K562 (cell line): ENCODE measurements at regions not wholly inside any gene's neighbourhood (a gene's known extent, or its start where the extent isn't known, plus 50 kb on each side); places are given as distances from the start of the nearest gene placed in this dataset.

Experiments
- ATAC-seq: fragments of 200-7000 bp; cut with Tn5 transposase; 3 replicates; pipeline ENCODE4 v1.9.1; 2020; ENCODE audit warnings: moderate library complexity
- BruUV-seq: library from RNA; stranded (reverse); fragments of 400-500 nt; replicated peaks from 2 replicates; lab custom pipeline; 2021; lab: Mats Ljungman, UMichigan
- CTCF ChIA-PET: fragments of 300-600 bp; formaldehyde crosslinking; extraction: SDS; loops from one replicate; lab custom pipeline; 2021; ENCODE audit warnings: low intra/inter-chr PET ratio; lab: Yijun Ruan, JAX
- POLR2A ChIA-PET: fragments of 300-600, 350-650 bp; sonication (Branson Sonifier 250); formaldehyde crosslinking; extraction: SDS; loops from one replicate; lab custom pipeline; 2021; ENCODE audit warnings: antibody characterized with exemption, inconsistent platforms; lab: Yijun Ruan, JAX
- DNase-seq, 4 experiments: peaks; one replicate each; pipeline versions ENCODE4 v3.0.0 to v3.0.0-alpha.2; 2011 to 2018; ENCODE audit warnings: low spot score in 3 of 4, mixed read lengths in 3 of 4; ENCODE audit errors: extremely low read depth in 1 of 4
- FAIRE-seq: peaks from 2 replicates; lab custom pipeline; 2011; peaks lifted over from hg19 to GRCh38; lab: Jason Lieb, UNC
- H2AFZ ChIP-seq: 2 replicates; pipeline ENCODE4 v1.6.0; 2011; ENCODE audit warnings: low read depth, low read length, control low read depth, inconsistent platforms
- H3K27ac ChIP-seq: fragments of 200-600 bp; 3 replicates; pipeline ENCODE4 v1.8.0; 2011; ENCODE audit warnings: low read depth, mild to moderate bottlenecking, control low read depth, inconsistent platforms, low read length, moderate library complexity, mixed read lengths; ENCODE audit errors: extremely low read depth
- H3K27me3 ChIP-seq, 2 experiments: fragments of 300-600 bp in 1 of 2; 2 replicates in 1 of 2; 3 replicates in 1 of 2; pipeline versions ENCODE4 v1.6.0 to v1.8.0; 2011; ENCODE audit warnings: inconsistent platforms in 2 of 2, low read length in 2 of 2, mild to moderate bottlenecking in 1 of 2, mixed read lengths in 1 of 2, moderate library complexity in 1 of 2; ENCODE audit not compliant: control insufficient read depth in 2 of 2, insufficient read depth in 2 of 2
- H3K36me3 ChIP-seq: fragments of 300-600 bp; 3 replicates; pipeline ENCODE4 v1.8.0; 2011; ENCODE audit warnings: mild to moderate bottlenecking, low read length, inconsistent platforms; ENCODE audit not compliant: control insufficient read depth, insufficient read depth
- H3K4me1 ChIP-seq, 2 experiments: fragments of 200-600 bp in 1 of 2; replicated peaks in 1 of 2; 2 replicates in 1 of 2; 3 replicates in 1 of 2; pipeline versions ENCODE4 v1.5.1 to v1.8.0; 2011; ENCODE audit warnings: inconsistent platforms in 2 of 2, low read length in 2 of 2, mild to moderate bottlenecking in 1 of 2, mixed read lengths in 1 of 2, moderate library complexity in 1 of 2; ENCODE audit not compliant: control insufficient read depth in 2 of 2, insufficient read depth in 2 of 2
- H3K4me2 ChIP-seq: 2 replicates; pipeline ENCODE4 v1.6.1; 2011; ENCODE audit warnings: low read length, control low read depth, inconsistent platforms, mixed read lengths; ENCODE audit not compliant: insufficient read depth
- H3K4me3 ChIP-seq: fragments of 200-600 bp; sonication (generic), shearing (Covaris generic); 2 replicates; pipeline ENCODE4 v1.5.1; 2016; ENCODE audit warnings: control low read depth, inconsistent platforms
- H3K79me2 ChIP-seq: fragments of 200-600 bp; 3 replicates; pipeline ENCODE4 v1.8.0; 2011; ENCODE audit warnings: low read length, inconsistent platforms; ENCODE audit not compliant: control insufficient read depth, insufficient read depth
- H3K9ac ChIP-seq, 2 experiments: 2 replicates each; pipeline versions ENCODE4 v1.6.0 to v1.6.1; 2011; ENCODE audit warnings: low read depth in 2 of 2, low read length in 2 of 2, control low read depth in 1 of 2, inconsistent platforms in 1 of 2, mild to moderate bottlenecking in 1 of 2, mixed read lengths in 1 of 2; ENCODE audit not compliant: insufficient read depth in 1 of 2
- H3K9me1 ChIP-seq: one replicate; pipeline ENCODE4 v1.6.0; 2011; ENCODE audit warnings: inconsistent platforms, mild to moderate bottlenecking, low read length, moderate library complexity; ENCODE audit not compliant: control insufficient read depth, insufficient read depth
- H3K9me3 ChIP-seq: replicated peaks from 2 replicates; pipeline ENCODE4 v1.5.1; 2011; ENCODE audit warnings: low read depth, low read length, inconsistent platforms; ENCODE audit not compliant: control insufficient read depth, insufficient read depth
- H4K20me1 ChIP-seq: replicated peaks from 2 replicates; pipeline ENCODE4 v1.6.1; 2011; ENCODE audit warnings: low read length, inconsistent platforms, mixed read lengths; ENCODE audit not compliant: control insufficient read depth, insufficient read depth
- GATAD2A ChIP-seq: fragments of 450-650 bp; IDR thresholded peaks from 2 replicates; pipeline ENCODE4 v1.6.1; 2017
- KDM4B ChIP-seq, 2 experiments: fragments of 450-650 bp in 1 of 2; sonication (generic) in 1 of 2; IDR thresholded peaks; 2 replicates each; pipeline ENCODE4 v1.6.1; 2016 to 2017; ENCODE audit warnings: borderline replicate concordance in 2 of 2, antibody characterized with exemption in 1 of 2, low read depth in 1 of 2, mild to moderate bottlenecking in 1 of 2
- MTA1 ChIP-seq: fragments of 450-650 bp; IDR thresholded peaks from 2 replicates; pipeline ENCODE4 v1.6.1; 2017; ENCODE audit warnings: borderline replicate concordance
- SMARCA4 ChIP-seq: fragments of 450-650 bp; IDR thresholded peaks from 2 replicates; pipeline ENCODE4 v1.6.1; 2016
- TFE3 ChIP-seq: fragments of 450-650 bp; formaldehyde crosslinking; IDR thresholded peaks from 2 replicates; pipeline ENCODE4 v1.4.0; 2020; ENCODE audit warnings: mild to moderate bottlenecking, mixed read lengths
- THAP12 ChIP-seq: fragments of 250-450 bp; sonication (Bioruptor Pico); IDR thresholded peaks from 2 replicates; pipeline ENCODE4 v1.9.0; 2021; ENCODE audit warnings: mild to moderate bottlenecking, inconsistent platforms
- WGBS: fragments of 100-300 bp; shearing (Covaris generic); methylation state at CpG from one replicate; pipeline ENCODE4 v1.1.6; 2016; ENCODE audit warnings: low coverage, mixed read lengths; ENCODE audit not compliant: insufficient coverage; ENCODE audit errors: missing lambda C conversion rate; 5-methylcytosine and 5-hydroxymethylcytosine counted together
- in situ Hi-C: fragments of 300-500 bp; cut with MboI; formaldehyde crosslinking; loops from 4 replicates; pipeline ENCODE4 v1.15.0; 2018; ENCODE audit warnings: inconsistent platforms, mixed read lengths
- intact Hi-C: fragments of 100-400 bp; cut with micrococcal nuclease; formaldehyde crosslinking; loops from 2 replicates; pipeline ENCODE4 v1.14.2; 2022

GRCh38 chr13:50339271-50339670 is 324.0 kb downstream of the KCNRG start (continued):
- no peak for TF ChIP-seq TFE3 (CRISPR knock-in tag)
- TF ChIP-seq GATAD2A: no peak
- TF ChIP-seq, all 486 proteins: peak for 0

GRCh38 chr13:50340146-50340545 is 324.9 kb downstream of the KCNRG start:
- peaks cover 2% of the 10 kb centered on the region for H3K9me1 ChIP-seq
- ChIA-PET POLR2A (interaction anchor here (0.6 kb wide), 1 partner anchor 9 kb away, joined by 3 read pairs; no protein-coding TSS in a partner anchor), CTCF (no interaction called here)
- TF ChIP-seq THAP12 (CRISPR knock-in tag): no peak
- no peak for TF ChIP-seq MTA1
- TF ChIP-seq KDM4B (IDR thresholded peaks at IDR 0.05; ENCODE audit: borderline replicate concordance in 2 of 2, low read depth in 1 of 2): no peak
- TF ChIP-seq SMARCA4: no peak
- no peak overlapping the region for H3K4me3 ChIP-seq
- H3K36me3 ChIP-seq: no peaks in the 10 kb centered on the region
- H3K4me1 ChIP-seq: peaks cover 0 to 11% of the 10 kb centered on the region in 2 experiments; a peak in 2 of 5 replicates
- no peak overlapping the region for H3K4me2 ChIP-seq
- DNase-seq: no peak
- no peaks in the 10 kb centered on the region for H3K27me3 ChIP-seq
- H2AFZ ChIP-seq: no peak overlapping the region
- no peak overlapping the region for H3K9ac ChIP-seq
- BruUV-seq: no TSS peak
- H4K20me1 ChIP-seq: no peaks in the 10 kb centered on the region
- no peaks in the 10 kb centered on the region for H3K9me3 ChIP-seq
- 71% methylated on average over 4 of the region's 4 CpGs for WGBS
- no peak for FAIRE-seq
- no peak overlapping the region for H3K27ac ChIP-seq
- intact Hi-C loops: no loop called here
- in situ Hi-C loops: no loop called here
- no peak for ATAC-seq
- H3K79me2 ChIP-seq: peaks cover 10% of the 10 kb centered on the region; the same call in 1 of the 3 replicates
